ENCODE measurements at regions not wholly inside any gene's neighbourhood (a gene's known extent, or its start where the extent isn't known, plus 50 kb on each side); places are given as distances from the start of the nearest gene placed in this dataset.
"Not testable (repeated sequence)": the region's sequence is repeated elsewhere in the genome, so short reads cannot be mapped to it uniquely, and the experiment has no call there.

DNA sequence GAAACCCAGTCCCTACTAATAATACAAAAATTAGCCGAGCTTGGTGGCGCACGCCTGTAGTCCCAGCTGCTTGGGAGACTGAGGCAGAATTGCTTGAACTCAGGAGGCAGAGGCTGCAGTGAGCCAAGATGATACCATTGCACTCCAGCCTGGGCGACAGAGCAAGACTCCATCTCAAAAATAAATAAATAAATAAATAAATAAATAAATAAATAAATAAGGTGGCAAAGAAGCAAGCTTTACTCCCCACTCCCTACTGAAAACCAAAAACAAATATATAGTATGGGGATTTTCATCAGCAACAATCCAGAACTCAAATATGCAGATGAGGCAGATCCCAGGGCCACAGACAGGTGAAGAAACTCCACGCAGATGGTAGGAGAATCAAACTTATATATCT lies 492.2 kb upstream of the NAALADL2 start:
- POLR2A ChIA-PET; H3K9me3 ChIP-seq (ENCODE audit: control insufficient read depth, insufficient read depth, low read depth, low read length); CTCF ChIA-PET; H3K36me3 ChIP-seq (ENCODE audit: control insufficient read depth in 2 of 2, insufficient read depth in 1 of 2, low read length in 2 of 2); H3K27ac ChIP-seq (ENCODE audit: extremely low read depth, low read depth, low read length); H3K4me3 ChIP-seq (ENCODE audit: low read depth, low read length); H3K4me1 ChIP-seq (ENCODE audit: control insufficient read depth, insufficient read depth, low read length): not testable (repeated sequence)
- peak; percentile 63 for TF ChIP-seq ZNF426 (tag by site-specific recombination; IDR thresholded peaks at IDR 0.05)
- peak; percentile 59 for TF ChIP-seq ZBTB8A (tag by site-specific recombination; IDR thresholded peaks at IDR 0.05)
- peak; percentile 30; the same call in 1 of the 2 replicates for TF ChIP-seq ZNF202 (tag by site-specific recombination; IDR thresholded peaks at IDR 0.05; ENCODE audit: borderline replicate concordance)
- peak; percentile 72; the same call in 1 of the 2 replicates for TF ChIP-seq ZNF140 (tag by site-specific recombination; IDR thresholded peaks at IDR 0.05)
- peak; percentile 73; the same call in 1 of the 2 replicates for TF ChIP-seq ZNF394 (tag by site-specific recombination; IDR thresholded peaks at IDR 0.05; ENCODE audit: borderline replicate concordance)
- TF ChIP-seq ZXDB (tag by site-specific recombination; IDR thresholded peaks at IDR 0.05): 0 out of 2 replicates have a peak, but pooled peaks have one; percentile 23
- TF ChIP-seq ZNF654 (tag by site-specific recombination; IDR thresholded peaks at IDR 0.05; ENCODE audit: low read depth): 0 out of 2 replicates have a peak, but pooled peaks have one; percentile 8
- TF ChIP-seq, protein P1, sequence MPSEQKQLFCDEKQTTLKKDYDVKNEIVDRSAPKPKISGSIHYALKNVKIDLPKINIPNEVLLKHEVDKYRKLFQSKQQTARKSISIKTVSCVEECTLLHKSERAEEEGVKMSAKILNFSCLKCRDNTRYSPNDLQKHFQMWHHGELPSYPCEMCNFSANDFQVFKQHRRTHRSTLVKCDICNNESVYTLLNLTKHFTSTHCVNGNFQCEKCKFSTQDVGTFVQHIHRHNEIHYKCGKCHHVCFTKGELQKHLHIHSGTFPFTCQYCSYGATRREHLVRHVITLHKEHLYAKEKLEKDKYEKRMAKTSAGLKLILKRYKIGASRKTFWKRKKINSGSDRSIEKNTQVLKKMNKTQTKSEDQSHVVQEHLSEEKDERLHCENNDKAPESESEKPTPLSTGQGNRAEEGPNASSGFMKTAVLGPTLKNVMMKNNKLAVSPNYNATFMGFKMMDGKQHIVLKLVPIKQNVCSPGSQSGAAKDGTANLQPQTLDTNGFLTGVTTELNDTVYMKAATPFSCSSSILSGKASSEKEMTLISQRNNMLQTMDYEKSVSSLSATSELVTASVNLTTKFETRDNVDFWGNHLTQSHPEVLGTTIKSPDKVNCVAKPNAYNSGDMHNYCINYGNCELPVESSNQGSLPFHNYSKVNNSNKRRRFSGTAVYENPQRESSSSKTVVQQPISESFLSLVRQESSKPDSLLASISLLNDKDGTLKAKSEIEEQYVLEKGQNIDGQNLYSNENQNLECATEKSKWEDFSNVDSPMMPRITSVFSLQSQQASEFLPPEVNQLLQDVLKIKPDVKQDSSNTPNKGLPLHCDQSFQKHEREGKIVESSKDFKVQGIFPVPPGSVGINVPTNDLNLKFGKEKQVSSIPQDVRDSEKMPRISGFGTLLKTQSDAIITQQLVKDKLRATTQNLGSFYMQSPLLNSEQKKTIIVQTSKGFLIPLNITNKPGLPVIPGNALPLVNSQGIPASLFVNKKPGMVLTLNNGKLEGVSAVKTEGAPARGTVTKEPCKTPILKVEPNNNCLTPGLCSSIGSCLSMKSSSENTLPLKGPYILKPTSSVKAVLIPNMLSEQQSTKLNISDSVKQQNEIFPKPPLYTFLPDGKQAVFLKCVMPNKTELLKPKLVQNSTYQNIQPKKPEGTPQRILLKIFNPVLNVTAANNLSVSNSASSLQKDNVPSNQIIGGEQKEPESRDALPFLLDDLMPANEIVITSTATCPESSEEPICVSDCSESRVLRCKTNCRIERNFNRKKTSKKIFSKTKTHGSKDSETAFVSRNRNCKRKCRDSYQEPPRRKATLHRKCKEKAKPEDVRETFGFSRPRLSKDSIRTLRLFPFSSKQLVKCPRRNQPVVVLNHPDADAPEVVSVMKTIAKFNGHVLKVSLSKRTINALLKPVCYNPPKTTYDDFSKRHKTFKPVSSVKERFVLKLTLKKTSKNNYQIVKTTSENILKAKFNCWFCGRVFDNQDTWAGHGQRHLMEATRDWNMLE (tag by site-specific recombination; conservative IDR thresholded peaks at IDR 0.05; ENCODE audit: low read depth): peak; percentile 68
- TF ChIP-seq ZNF404 (tag by site-specific recombination; IDR thresholded peaks at IDR 0.05): peak; percentile 50; the same call in 1 of the 2 replicates
- TF ChIP-seq, protein P2, sequence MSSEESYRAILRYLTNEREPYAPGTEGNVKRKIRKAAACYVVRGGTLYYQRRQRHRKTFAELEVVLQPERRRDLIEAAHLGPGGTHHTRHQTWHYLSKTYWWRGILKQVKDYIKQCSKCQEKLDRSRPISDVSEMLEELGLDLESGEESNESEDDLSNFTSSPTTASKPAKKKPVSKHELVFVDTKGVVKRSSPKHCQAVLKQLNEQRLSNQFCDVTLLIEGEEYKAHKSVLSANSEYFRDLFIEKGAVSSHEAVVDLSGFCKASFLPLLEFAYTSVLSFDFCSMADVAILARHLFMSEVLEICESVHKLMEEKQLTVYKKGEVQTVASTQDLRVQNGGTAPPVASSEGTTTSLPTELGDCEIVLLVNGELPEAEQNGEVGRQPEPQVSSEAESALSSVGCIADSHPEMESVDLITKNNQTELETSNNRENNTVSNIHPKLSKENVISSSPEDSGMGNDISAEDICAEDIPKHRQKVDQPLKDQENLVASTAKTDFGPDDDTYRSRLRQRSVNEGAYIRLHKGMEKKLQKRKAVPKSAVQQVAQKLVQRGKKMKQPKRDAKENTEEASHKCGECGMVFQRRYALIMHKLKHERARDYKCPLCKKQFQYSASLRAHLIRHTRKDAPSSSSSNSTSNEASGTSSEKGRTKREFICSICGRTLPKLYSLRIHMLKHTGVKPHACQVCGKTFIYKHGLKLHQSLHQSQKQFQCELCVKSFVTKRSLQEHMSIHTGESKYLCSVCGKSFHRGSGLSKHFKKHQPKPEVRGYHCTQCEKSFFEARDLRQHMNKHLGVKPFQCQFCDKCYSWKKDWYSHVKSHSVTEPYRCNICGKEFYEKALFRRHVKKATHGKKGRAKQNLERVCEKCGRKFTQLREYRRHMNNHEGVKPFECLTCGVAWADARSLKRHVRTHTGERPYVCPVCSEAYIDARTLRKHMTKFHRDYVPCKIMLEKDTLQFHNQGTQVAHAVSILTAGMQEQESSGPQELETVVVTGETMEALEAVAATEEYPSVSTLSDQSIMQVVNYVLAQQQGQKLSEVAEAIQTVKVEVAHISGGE (tag by site-specific recombination; conservative IDR thresholded peaks at IDR 0.05; ENCODE audit: low read depth): peak; percentile 55
- 0 out of 2 replicates have a peak, but pooled peaks have one; percentile 18 for TF ChIP-seq ZNF664 (tag by site-specific recombination; IDR thresholded peaks at IDR 0.05)
- 0 out of 2 replicates have a peak, but pooled peaks have one; percentile 36 for TF ChIP-seq ZNF558 (tag by site-specific recombination; IDR thresholded peaks at IDR 0.05)
- peak; percentile 40; the same call in 1 of the 2 replicates for TF ChIP-seq ZNF266 (tag by site-specific recombination; IDR thresholded peaks at IDR 0.05; ENCODE audit: low read depth)
- peak; percentile 42; the same call in 1 of the 2 replicates for TF ChIP-seq ZNF623 (tag by site-specific recombination; IDR thresholded peaks at IDR 0.05)
- peak; percentile 47; the same call in 1 of the 2 replicates for TF ChIP-seq ZNF433 (tag by site-specific recombination; IDR thresholded peaks at IDR 0.05; ENCODE audit: low read depth)
- TF ChIP-seq ZNF555 (tag by site-specific recombination; conservative IDR thresholded peaks at IDR 0.05): peak; percentile 34

DNA sequence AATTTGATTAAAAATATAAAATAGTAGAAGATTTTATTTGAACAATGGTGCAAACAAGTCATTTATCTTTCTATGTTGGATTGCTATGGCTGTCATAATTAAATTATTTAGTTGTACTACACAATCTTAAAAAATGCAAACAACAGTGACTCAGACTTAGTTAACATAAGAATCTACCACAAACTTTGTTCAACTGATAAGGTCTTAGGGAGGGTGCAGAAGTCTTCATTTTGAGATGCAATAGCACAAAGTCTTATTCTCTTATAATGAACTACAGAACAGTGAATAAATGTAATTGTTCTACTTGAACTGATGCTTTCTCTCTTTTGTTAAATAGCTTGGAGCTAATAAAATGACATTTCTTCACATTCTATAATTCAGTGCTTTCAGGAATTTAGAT lies 482.8 kb upstream of the NAALADL2 start:
- Histone ChIP-seq H3K4me3 (ENCODE audit: low read depth, low read length) (no peak overlapping the region), H3K9me3 (ENCODE audit: control insufficient read depth, insufficient read depth, low read depth, low read length) (no peaks in the 10 kb centered on the region), H3K4me1 (ENCODE audit: control insufficient read depth, insufficient read depth, low read length) (no peaks in the 10 kb centered on the region), H3K27ac (ENCODE audit: extremely low read depth, low read depth, low read length) (no peak overlapping the region), H3K36me3 (ENCODE audit: control insufficient read depth in 2 of 2, insufficient read depth in 1 of 2, low read length in 2 of 2) (no peaks in the 10 kb centered on the region)
- TF ChIP-seq ZNF549 (tag by site-specific recombination; IDR thresholded peaks at IDR 0.05) (no peak), SCRT1 (tag by site-specific recombination; IDR thresholded peaks at IDR 0.05; ENCODE audit: borderline replicate concordance) (no peak), SP2 (tag by site-specific recombination; IDR thresholded peaks at IDR 0.05) (no peak), ZNF112 (tag by site-specific recombination; IDR thresholded peaks at IDR 0.05) (no peak), ZNF654 (tag by site-specific recombination; IDR thresholded peaks at IDR 0.05; ENCODE audit: low read depth) (no peak), ZFP41 (tag by site-specific recombination; IDR thresholded peaks at IDR 0.05; ENCODE audit: borderline replicate concordance) (no peak), ZNF792 (tag by site-specific recombination; IDR thresholded peaks at IDR 0.05) (no peak)
- TF ChIP-seq, protein P3, sequence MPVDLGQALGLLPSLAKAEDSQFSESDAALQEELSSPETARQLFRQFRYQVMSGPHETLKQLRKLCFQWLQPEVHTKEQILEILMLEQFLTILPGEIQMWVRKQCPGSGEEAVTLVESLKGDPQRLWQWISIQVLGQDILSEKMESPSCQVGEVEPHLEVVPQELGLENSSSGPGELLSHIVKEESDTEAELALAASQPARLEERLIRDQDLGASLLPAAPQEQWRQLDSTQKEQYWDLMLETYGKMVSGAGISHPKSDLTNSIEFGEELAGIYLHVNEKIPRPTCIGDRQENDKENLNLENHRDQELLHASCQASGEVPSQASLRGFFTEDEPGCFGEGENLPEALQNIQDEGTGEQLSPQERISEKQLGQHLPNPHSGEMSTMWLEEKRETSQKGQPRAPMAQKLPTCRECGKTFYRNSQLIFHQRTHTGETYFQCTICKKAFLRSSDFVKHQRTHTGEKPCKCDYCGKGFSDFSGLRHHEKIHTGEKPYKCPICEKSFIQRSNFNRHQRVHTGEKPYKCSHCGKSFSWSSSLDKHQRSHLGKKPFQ (tag by site-specific recombination; IDR thresholded peaks at IDR 0.05): no peak
- POLR2A ChIA-PET: no interaction called here
- CTCF ChIA-PET: no interaction called here

Data from HEK293 (cell line).